ENCODE measurements at regions not wholly inside any gene's neighbourhood (a gene's known extent, or its start where the extent isn't known, plus 50 kb on each side); places are given as distances from the start of the nearest gene placed in this dataset.

- Histone ChIP-seq H3K27me3 (ENCODE audit: insufficient read depth) (no peaks in the 10 kb centered on the region), H3K4me1 (ENCODE audit: insufficient read depth) (no peaks in the 10 kb centered on the region), H3K4me3 (no peak overlapping the region), H4K20me1 (replicated peaks; ENCODE audit: insufficient read depth) (no peaks in the 10 kb centered on the region), H3K9me2 (ENCODE audit: insufficient read depth) (no peaks in the 10 kb centered on the region), H3F3A (replicated peaks; ENCODE audit: low read depth) (no peaks in the 10 kb centered on the region), H2AFZ (no peak overlapping the region), H3K27ac (ENCODE audit: low read depth) (no peak overlapping the region), H3K4me2 (no peak overlapping the region), H3K79me2 (replicated peaks; ENCODE audit: insufficient read depth) (no peaks in the 10 kb centered on the region), H3K36me3 (ENCODE audit: insufficient read depth) (no peaks in the 10 kb centered on the region)
- no peak for DNase-seq (ENCODE audit: low spot score)
- no peak for ATAC-seq
- TF ChIP-seq ZNF114 (CRISPR knock-in tag; IDR thresholded peaks at IDR 0.05) = no peak
- no peak for TF ChIP-seq EZH2 (IDR thresholded peaks at IDR 0.05; ENCODE audit: low read depth, unreplicated experiment)
- TF ChIP-seq, protein P1, sequence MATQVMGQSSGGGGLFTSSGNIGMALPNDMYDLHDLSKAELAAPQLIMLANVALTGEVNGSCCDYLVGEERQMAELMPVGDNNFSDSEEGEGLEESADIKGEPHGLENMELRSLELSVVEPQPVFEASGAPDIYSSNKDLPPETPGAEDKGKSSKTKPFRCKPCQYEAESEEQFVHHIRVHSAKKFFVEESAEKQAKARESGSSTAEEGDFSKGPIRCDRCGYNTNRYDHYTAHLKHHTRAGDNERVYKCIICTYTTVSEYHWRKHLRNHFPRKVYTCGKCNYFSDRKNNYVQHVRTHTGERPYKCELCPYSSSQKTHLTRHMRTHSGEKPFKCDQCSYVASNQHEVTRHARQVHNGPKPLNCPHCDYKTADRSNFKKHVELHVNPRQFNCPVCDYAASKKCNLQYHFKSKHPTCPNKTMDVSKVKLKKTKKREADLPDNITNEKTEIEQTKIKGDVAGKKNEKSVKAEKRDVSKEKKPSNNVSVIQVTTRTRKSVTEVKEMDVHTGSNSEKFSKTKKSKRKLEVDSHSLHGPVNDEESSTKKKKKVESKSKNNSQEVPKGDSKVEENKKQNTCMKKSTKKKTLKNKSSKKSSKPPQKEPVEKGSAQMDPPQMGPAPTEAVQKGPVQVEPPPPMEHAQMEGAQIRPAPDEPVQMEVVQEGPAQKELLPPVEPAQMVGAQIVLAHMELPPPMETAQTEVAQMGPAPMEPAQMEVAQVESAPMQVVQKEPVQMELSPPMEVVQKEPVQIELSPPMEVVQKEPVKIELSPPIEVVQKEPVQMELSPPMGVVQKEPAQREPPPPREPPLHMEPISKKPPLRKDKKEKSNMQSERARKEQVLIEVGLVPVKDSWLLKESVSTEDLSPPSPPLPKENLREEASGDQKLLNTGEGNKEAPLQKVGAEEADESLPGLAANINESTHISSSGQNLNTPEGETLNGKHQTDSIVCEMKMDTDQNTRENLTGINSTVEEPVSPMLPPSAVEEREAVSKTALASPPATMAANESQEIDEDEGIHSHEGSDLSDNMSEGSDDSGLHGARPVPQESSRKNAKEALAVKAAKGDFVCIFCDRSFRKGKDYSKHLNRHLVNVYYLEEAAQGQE (IDR thresholded peaks at IDR 0.05; ENCODE audit: unreplicated experiment) = no peak
- no peak for TF ChIP-seq NANOG (IDR thresholded peaks at IDR 0.05; ENCODE audit: borderline replicate concordance)
- TF ChIP-seq JUNB (IDR thresholded peaks at IDR 0.05; ENCODE audit: unreplicated experiment) = no peak
- TF ChIP-seq POLR2AphosphoS5 (IDR thresholded peaks at IDR 0.05; ENCODE audit: low read depth) = no peak
- no peak for TF ChIP-seq EZH2phosphoT487 (IDR thresholded peaks at IDR 0.05; ENCODE audit: unreplicated experiment)
- TF ChIP-seq CREB1 (CRISPR knock-in tag; IDR thresholded peaks at IDR 0.05; ENCODE audit: low read depth) = no peak
- TF ChIP-seq ZNF462 (CRISPR knock-in tag; IDR thresholded peaks at IDR 0.05) = no peak
- TF ChIP-seq, protein P2, sequence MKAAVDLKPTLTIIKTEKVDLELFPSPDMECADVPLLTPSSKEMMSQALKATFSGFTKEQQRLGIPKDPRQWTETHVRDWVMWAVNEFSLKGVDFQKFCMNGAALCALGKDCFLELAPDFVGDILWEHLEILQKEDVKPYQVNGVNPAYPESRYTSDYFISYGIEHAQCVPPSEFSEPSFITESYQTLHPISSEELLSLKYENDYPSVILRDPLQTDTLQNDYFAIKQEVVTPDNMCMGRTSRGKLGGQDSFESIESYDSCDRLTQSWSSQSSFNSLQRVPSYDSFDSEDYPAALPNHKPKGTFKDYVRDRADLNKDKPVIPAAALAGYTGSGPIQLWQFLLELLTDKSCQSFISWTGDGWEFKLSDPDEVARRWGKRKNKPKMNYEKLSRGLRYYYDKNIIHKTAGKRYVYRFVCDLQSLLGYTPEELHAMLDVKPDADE (IDR thresholded peaks at IDR 0.05) = no peak
- no peak for TF ChIP-seq STAT1 (IDR thresholded peaks at IDR 0.05; ENCODE audit: unreplicated experiment)
- TF ChIP-seq ZNF331 (CRISPR knock-in tag; IDR thresholded peaks at IDR 0.05; ENCODE audit: low read depth) = no peak
- H3K36me3 Mint-ChIP-seq (ENCODE audit: low read depth) = peaks cover 4% of the 10 kb centered on the region; the same call in 2 of the 3 replicates
- peaks cover 5% of the 10 kb centered on the region for H3K27me3 Mint-ChIP-seq (ENCODE audit: insufficient read depth, low read depth, poor library complexity)
- H3K9me3 Mint-ChIP-seq = peaks cover 10% of the 10 kb centered on the region
- no peaks in the 10 kb centered on the region for H3K4me1 Mint-ChIP-seq
- no peak overlapping the region for H3K4me3 Mint-ChIP-seq
- no peak overlapping the region for H3K27ac Mint-ChIP-seq
Observed at GRCh38 chr2:239526038-239526437, 125.2 kb upstream of the HDAC4 start.
